DMS114 treated with DMSO at 0.1 percent for 48 hours (cell line): ENCODE measurements at regions not wholly inside any gene's neighbourhood (a gene's known extent, or its start where the extent isn't known, plus 50 kb on each side); places are given as distances from the start of the nearest gene placed in this dataset.

Source experiments
- DNase-seq: peaks from one replicate; lab custom pipeline; 2025; ENCODE audit not compliant: unreplicated experiment; lab: John Stamatoyannopoulos, UW

GRCh38 chr2:215772634-215773563, 240.5 kb downstream of the MREG start:
- DNase-seq, result no peak

- no peak for DNase-seq
Observed at GRCh38 chr2:215772003-215772402, 241.3 kb downstream of the MREG start.

- DNase-seq, result no peak
Observed at GRCh38 chr2:215771241-215771640, 242.1 kb downstream of the MREG start.

GRCh38 chr2:215770668-215771067, 242.7 kb downstream of the MREG start:
- DNase-seq, result no peak

DNA sequence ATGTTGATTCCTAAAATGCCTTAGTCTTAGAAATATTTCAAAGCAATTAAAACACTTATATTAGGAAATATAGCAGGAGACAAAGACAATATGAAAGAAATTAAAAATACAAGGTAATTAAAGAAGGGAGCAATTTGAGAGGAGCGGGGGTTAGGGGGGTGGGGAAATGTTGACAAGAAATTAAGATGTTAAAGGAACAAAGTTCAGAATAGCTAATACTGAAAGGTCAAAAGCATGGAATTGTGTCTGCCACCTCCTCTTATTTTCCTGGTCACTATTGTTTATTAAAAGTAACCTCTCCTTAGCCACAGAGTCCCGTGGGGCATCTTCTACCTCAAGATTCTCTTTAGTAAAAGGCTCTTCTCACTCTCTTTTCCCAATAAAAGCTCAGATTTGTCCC, 244.1 kb downstream of the MREG start:
- DNase-seq, result no peak

GRCh38 chr2:215767625-215768024, 245.7 kb downstream of the MREG start:
- DNase-seq, result no peak

DNA sequence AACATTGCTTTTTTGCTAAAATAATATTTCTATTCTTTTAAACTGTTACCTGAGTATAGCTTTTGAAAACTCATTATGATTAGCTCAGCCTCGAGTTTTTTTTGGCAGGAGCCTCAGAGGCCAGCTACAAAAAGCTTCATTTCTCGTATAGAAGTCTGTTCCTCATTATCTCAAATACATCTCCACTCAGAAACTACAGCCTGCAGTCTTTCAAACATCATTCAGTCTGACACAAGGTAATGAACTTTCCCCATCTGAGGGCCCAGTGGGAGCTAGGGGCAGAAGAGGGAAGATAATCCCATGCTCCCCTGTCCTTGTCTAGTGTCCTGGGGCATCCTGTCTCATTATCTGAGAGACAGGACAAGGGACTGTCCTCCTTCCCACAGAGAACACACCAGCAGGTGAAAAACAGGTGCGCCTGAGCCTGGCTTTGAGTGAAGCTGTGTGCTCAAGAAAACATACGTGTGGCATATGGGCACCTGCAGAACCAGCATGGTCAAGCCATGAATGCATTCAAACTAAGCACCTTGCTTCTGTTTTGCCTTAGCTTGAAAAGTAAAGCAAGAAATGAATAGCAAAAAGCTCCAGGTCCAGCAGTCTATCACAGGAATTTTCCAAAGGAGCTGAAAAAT, 247.5 kb downstream of the MREG start:
- no peak for DNase-seq

- no peak for DNase-seq
Observed at GRCh38 chr2:215764441-215765048, 248.8 kb downstream of the MREG start.

DNA sequence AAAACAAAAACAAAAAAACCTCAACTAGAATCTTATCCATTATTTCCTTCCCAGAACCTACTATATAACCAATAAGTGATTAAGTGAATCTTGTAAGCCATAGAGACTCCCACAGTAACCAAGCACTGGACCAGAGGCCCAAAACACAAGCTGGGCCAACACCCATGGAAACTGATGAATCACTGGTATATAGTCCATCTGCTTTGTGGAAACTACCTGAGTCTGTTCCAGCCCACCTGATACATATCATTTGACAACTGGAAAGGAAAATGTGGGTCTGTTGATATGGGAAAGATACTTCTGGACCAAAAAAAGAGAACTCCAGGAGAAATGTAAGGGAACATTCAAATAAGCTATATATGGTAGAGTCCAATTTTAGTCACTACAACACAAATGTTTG, 252.8 kb downstream of the MREG start:
- no peak for DNase-seq

DNA sequence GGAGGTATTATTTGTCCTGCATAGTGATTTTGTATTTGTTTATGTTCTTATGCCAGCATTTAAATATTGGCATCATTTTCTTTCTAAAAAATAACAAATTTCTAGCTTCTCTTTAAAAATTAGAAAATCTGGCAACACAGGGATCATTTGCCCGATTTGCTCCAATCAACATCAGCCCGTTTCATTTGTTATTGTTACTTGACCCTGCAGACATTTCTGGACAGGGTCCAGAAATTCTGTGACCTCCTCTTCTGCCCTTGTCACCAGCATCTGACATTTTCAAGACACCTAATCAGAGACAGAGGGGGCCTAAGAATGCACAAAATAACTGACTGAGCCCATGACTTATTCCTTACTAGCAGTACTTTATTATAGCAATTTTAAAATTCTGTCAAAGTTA, 253.3 kb downstream of the MREG start:
- no peak for DNase-seq

DNA sequence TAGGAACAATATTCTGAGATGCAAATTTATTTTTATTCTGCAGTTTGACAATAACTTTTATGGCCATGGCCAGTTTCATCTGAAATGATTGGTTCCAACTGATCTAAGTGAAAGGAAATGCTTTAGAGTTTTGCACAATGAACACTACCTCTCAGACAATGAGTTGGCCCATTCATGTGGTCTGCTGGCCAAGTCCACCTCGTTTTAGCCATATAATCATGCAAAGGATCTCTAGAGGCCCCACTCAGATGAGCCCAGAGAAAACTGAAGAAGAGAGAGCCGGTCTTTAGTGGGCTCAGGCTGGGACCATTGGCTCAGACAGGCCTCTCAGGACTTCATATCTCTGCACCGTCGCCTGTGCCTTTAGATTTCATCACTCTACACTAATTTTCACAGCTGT, 254.7 kb downstream of the MREG start:
- no peak for DNase-seq

DNA sequence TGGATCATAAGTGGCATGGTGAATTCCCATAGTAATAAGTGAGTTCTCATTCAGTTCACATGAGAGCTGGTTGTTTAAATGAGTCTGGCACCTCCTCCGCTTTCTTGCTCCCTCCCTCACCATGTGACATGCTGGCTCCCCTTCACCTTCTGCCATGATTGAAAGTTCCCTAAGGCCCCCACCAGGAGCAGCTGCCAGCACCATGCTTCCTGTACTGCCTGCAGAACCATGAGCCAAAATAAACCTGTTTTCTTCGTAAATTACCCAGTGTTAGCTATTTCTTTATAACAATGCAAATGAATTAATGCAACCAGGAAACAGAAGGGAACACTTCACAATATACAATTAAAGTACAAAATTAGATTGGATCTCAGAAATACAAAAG, 257.0 kb downstream of the MREG start:
- no peak for DNase-seq

- no peak for DNase-seq
Observed at GRCh38 chr2:215755641-215756345, 257.6 kb downstream of the MREG start.

GRCh38 chr2:215754546-215754945, 258.8 kb downstream of the MREG start:
- no peak for DNase-seq

DNA sequence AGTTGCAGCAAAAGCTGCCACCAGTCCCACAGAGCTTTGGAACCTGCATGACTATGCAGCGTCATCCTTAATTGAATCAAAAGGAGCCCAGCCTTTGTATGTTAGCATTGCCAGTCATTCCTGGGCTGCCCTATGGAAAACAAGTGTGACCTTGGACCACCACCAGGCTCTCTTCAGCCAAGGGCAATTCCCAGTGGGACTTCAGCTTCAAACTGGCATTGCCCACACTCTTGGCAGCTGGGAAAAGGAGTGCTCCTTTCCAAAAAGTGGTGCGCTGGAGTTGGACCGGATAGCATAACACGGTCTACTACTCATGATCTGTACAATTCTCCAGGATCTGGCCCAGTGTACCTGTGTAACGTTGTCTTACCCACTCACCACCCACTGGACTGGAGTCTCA, 259.5 kb downstream of the MREG start:
- no peak for DNase-seq

DNA sequence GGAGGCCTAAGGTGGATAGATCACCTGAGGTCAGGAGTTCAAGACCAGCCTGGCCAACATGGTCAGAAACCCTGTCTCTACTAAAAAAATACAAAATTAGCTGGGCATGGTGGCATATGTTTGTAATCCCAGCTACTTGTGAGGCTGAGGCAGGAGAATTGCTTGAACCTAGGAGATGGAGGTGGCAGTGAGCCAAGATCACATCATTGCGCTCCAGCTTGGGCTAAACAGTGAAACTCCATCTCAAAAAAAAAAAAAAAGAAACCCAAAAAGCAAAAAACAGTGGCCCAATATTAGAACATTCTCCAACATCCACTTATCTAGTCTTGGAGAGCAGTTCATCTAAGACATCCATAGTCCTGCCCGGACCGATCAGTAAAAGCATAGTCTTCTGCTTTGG, 260.4 kb downstream of the MREG start:
- no peak for DNase-seq

DNA sequence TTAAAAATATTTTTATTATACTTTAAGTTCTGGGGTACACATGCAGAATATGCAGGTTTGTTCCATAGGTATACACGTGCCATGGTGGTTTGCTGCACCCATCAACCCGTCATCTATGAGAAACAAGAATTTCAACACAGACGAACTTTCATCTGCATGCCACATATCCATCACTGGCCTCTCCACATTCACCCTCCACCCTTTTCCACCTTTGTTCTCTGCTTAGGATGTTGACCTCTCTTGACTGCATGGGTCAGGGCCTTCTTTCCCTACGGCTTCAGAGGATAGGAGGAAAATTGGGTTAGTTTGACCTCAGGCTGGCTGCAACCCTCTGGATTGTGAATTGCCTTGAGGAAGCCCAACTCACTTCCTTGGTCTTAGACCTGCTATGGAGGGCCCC, 260.9 kb downstream of the MREG start:
- no peak for DNase-seq

DNA sequence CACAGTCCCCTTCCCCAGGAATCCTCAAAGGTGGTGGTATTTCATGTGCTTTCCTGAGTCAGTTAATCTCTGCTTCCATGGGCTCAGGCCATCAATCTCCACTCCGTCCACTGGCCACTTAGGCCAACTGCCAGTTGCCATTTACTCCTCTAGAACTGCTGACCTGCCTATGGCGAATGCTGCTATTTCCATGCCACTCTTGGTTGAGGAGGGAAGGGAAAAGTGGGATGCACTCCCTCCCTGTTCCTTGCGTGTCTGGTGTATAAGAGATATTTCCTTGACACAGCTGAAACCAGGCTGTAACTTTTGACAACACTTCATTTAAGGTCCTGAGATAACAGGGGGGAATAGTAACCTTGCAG, 261.5 kb downstream of the MREG start:
- DNase-seq, result no peak

DNA sequence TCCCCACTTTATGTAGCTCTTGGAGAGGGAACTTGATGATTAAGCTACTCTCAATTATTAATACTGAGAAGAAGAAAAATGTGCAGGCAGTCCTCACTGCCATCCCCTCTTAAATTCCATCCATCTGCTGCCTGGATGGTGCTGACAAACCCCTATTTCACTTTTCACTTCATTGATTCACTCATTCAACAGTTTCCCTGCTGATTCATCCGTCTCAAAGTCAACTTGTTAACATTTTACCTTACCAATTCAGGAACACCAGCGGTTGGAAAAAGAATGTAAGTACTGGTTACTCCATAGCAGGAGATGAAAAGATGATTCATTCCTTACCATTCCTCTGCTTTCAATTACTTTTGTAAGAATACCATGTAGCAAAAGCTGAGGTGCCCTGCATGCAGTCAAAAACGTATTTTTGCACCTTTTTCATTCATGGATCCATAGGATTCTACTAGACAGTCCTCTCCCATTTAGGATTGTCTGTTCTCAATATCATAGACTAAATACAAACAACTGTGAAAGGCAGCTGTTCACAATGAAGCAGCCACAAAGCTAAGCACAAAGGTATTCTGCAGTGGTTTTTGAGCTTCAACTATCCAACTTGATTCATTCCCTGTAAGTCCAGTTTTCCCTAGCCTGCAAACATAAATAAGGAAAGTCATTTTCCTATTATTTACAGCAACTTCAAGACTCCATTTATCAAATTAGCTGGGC, 262.0 kb downstream of the MREG start:
- no peak for DNase-seq

GRCh38 chr2:215750763-215751162, 262.6 kb downstream of the MREG start:
- no peak for DNase-seq
